Lung (tissue), 9 donors: ENCODE measurements at regions not wholly inside any gene's neighbourhood (a gene's known extent, or its start where the extent isn't known, plus 50 kb on each side); places are given as distances from the start of the nearest gene placed in this dataset.
"Not testable (repeated sequence)": the region's sequence is repeated elsewhere in the genome, so short reads cannot be mapped to it uniquely, and the experiment has no call there.

Experiments used
- ATAC-seq: fragments of 200-7000 bp; cut with Tn5 transposase; one replicate; pipeline ENCODE4 v1.9.1; 2020; ENCODE audit warnings: moderate number of reproducible peaks; ENCODE audit not compliant: insufficient read depth, low FRiP score
- DNase-seq, 3 donors: peaks; one replicate each; pipeline ENCODE4 v3.0.0-alpha.2; 2013 to 2017
- H3K27ac ChIP-seq, 2 donors: one replicate each; pipeline ENCODE4 v1.5.1; 2013; ENCODE audit warnings: mild to moderate bottlenecking in 2 of 2, moderate library complexity in 2 of 2, control low read depth in 1 of 2, inconsistent platforms in 1 of 2, low read depth in 1 of 2, low read length in 1 of 2
- H3K27me3 ChIP-seq, 3 donors: one replicate each; pipeline ENCODE4 v1.5.1; 2013; ENCODE audit warnings: low read length in 2 of 3; ENCODE audit not compliant: control insufficient read depth in 3 of 3, insufficient read depth in 3 of 3
- H3K36me3 ChIP-seq, 4 donors: one replicate each; pipeline ENCODE4 v1.5.1; 2013; ENCODE audit warnings: low read length in 4 of 4, mild to moderate bottlenecking in 1 of 4, moderate library complexity in 1 of 4; ENCODE audit not compliant: control insufficient read depth in 4 of 4, insufficient read depth in 4 of 4
- H3K4me1 ChIP-seq, 5 donors: one replicate each; pipeline ENCODE4 v1.5.1; 2013; ENCODE audit warnings: low read length in 5 of 5, mild to moderate bottlenecking in 2 of 5, moderate library complexity in 1 of 5; ENCODE audit not compliant: control insufficient read depth in 5 of 5, insufficient read depth in 5 of 5
- H3K4me3 ChIP-seq: one replicate; pipeline ENCODE4 v1.5.1; 2013; ENCODE audit warnings: mild to moderate bottlenecking, control low read depth, moderate library complexity
- H3K9ac ChIP-seq, 2 donors: one replicate each; pipeline ENCODE4 v1.5.1; 2013; ENCODE audit warnings: low read length in 2 of 2, control low read depth in 1 of 2; ENCODE audit not compliant: insufficient read depth in 1 of 2
- H3K9me3 ChIP-seq, 4 donors: one replicate each; pipeline ENCODE4 v1.5.1; 2013; ENCODE audit warnings: low read length in 3 of 4, mild to moderate bottlenecking in 1 of 4, moderate library complexity in 1 of 4; ENCODE audit not compliant: control insufficient read depth in 4 of 4, insufficient read depth in 3 of 4
- WGBS, 2 donors: extraction: QIAGEN DNeasy Blood & Tissue Kit; methylation state at CpG; one replicate each; pipeline ENCODE4 v1.1.7; 2013; 5-methylcytosine and 5-hydroxymethylcytosine counted together
- donor health status: Bipolar disorder and iron deficiency.
- donor health status: healthy.
- donor health status: DM: yes; HTN: yes; CAD: no.

DNA sequence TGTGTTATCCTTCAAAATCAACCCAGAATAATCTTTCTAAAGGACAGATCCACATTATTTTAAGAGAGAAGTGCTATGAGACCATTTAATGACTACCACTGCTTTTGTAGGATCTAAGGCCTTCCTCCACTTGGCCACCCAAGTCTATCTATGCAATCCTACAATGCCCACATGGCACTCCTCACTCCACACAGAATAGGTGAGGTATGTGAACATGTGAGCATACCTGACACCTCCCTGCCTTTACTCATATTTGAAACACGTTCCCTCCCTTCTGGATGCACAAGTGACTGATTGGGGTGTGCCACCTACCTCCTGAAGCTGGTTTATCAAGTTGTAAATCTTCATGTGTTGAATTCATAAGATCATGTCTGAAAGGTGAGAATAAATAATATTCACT is 147.5 kb upstream of the KCTD7 start:
- WGBS, 2 donors: 64 to 88% methylated on average over 1 of the region's 1 CpG
- not testable (repeated sequence) for H3K27me3 ChIP-seq, H3K4me3 ChIP-seq, H3K9me3 ChIP-seq, H3K9ac ChIP-seq, H3K4me1 ChIP-seq, H3K27ac ChIP-seq, DNase-seq, ATAC-seq
- H3K36me3 ChIP-seq: peaks cover 0 to 10% (median 6%) of the 10 kb centered on the region in 4 donors

- H3K4me3 ChIP-seq, H3K27me3 ChIP-seq, H3K9ac ChIP-seq, ATAC-seq, DNase-seq, H3K4me1 ChIP-seq, H3K9me3 ChIP-seq, H3K36me3 ChIP-seq, H3K27ac ChIP-seq: not testable (repeated sequence)
- 97 to 99% methylated on average over 8 of the region's 8 CpGs for WGBS, 2 donors
These were observed 139.6 kb upstream of the KCTD7 start for GRCh38 chr7:66489065-66489464.

DNA sequence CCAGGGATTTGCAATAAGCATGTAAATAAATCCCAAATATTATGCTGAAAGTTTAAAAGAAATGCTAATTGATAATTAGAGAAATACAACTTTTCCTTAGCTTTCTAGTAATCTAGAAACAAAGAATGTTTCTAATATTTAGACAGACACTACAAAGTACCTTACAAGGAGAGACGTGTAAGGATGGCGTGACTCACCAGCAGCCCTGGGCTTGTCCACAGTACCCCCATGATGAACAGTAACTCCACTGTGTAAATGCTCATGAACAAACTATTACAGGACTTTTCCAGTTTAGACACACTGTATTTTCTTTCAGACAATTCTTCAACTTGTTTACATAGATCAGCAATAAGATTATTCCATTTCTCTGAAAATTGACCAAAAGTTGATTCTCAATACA is 138.9 kb upstream of the KCTD7 start:
- not testable (repeated sequence) for H3K27ac ChIP-seq, H3K9me3 ChIP-seq, H3K36me3 ChIP-seq, H3K4me3 ChIP-seq, DNase-seq, H3K27me3 ChIP-seq, H3K4me1 ChIP-seq, H3K9ac ChIP-seq, ATAC-seq
- WGBS, 2 donors: 41 to 81% methylated on average over 2 of the region's 2 CpGs

DNA sequence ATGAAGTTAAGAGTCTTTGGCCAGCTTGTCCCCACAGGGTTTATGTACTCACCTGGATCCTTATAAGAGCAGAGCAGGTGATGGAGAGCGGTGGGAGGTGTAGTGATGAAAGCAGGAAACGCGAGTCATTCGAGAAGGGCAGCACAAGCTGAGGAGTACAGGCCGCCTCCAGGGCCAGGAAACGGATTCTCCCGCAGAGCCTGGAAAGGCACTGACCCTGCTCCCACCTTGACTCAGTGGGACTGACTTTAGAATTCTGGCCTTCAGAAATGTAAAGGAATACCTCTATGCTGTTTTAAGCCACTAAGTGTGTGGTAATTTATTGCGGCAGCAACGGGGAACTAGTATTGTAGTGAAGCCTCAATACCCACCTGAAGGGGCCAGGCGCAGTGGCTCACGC is 137.7 kb upstream of the KCTD7 start:
- WGBS, 2 donors: 84 to 85% methylated on average over 8 to 10 of the region's 11 CpGs
- not testable (repeated sequence) for H3K9me3 ChIP-seq

GRCh38 chr7:66492405-66492804 is 136.3 kb upstream of the KCTD7 start:
- H3K36me3 ChIP-seq, H3K4me1 ChIP-seq, DNase-seq, ATAC-seq, H3K4me3 ChIP-seq, H3K9me3 ChIP-seq, H3K27me3 ChIP-seq: not testable (repeated sequence)
- 94 to 96% methylated on average over 7 of the region's 7 CpGs for WGBS, 2 donors
- Histone ChIP-seq H3K9ac (peak overlapping the region; percentile 85 to 96), H3K27ac (peak overlapping the region in 1 of 2 donors; percentile 91)

More for the DNA sequence above, 137.7 kb upstream of the KCTD7 start:
- H3K27me3 ChIP-seq, H3K27ac ChIP-seq, H3K4me3 ChIP-seq, H3K4me1 ChIP-seq, H3K36me3 ChIP-seq, ATAC-seq, DNase-seq, H3K9ac ChIP-seq: not testable (repeated sequence)
